ENCODE measurements at regions not wholly inside any gene's neighbourhood (a gene's known extent, or its start where the extent isn't known, plus 50 kb on each side); places are given as distances from the start of the nearest gene placed in this dataset.
"Not testable (repeated sequence)": the region's sequence is repeated elsewhere in the genome, so short reads cannot be mapped to it uniquely, and the experiment has no call there.

DNA sequence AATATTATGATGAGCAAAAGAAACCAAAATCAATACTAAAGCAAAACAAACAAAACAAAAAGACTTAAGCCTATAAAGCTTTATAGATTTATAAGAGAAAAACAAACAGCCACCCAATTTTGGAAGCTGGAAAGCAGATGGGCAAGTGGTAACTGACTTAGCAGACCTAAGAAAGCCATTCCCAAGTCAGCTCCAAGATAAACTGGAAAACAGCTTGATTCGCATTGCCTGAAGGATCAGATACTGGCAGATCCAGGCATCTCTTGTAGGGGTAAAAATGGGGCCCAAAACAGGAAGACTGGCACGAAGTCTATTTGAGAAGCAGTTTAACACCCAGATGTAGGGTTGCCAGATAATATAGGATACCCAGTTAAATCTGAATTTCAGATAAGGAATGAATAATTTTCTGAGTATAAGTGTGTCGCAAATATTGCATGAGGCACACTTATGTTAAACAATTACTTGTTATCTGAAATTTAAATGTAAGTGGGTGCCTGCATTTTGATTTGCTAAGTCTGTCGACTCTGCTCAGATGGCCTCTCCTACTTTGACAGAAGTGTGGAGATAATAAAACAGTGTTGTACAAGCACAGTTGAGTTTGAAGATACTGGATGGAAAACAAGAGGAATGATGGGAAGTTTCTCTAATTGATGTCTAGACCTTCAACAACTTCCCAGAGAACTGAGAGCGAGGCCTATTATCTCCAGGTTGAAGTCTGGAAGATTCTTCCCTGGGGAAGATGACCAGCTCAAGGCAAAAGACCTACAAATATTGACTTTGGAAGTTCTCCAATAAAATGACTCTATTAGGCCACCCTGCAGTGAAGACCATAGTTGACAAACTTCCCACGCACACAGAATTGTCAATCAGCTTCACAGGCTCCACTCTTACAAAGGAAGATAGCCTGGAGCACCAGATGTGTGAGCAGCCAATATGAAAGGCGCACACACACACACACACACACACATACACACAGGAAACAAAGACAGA, 113.4 kb downstream of the FAM50B start:
- no peak for DNase-seq

DNA sequence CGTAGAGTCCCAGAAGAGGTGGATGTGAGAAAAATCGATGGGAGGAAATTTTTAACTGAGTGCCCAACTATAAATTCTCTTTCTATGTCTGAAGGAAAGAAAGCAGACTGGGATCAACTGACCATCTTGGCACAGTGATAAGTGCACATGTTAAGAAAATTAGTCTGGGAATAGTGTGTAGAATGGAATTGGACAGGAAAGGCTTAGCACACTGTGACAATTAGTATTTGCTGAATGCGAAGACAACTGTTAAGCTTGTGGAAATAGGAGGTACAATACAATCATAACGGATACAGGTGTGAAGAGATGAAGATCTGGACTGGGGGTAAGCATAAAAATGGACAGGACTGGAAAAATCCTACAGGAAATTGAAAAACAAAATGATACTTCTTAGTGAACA, 114.3 kb downstream of the FAM50B start:
- no peak for DNase-seq

DNA sequence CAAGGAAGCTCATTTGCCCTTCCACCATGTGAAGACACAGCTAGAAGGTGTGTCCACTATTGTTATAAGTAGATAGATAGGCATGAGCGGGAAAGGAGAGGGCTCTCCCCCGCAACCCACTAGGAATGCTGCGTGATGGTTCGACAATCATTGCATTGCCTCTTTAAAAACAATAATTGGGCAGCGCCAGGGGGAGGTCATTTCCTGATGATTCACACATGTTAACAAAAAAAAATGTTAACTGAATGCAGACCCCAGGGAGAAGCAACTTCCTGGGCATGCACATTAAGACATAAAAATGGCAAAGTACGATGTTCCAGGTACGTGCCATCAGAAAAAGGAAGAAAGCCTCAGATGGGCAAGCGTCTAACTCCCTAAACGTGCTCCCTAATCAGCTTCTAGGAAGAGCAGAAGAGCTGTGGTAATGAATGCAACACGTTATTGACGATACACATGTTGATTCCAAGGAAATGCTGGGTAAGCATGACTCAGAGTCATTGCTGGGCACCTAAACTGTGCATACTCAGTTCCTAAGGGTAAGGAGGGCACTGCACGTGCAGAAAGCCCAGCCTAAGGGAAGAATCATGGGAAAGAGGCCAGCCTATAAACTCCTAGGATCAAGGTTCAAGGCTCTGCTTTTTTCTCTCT, 113.7 kb downstream of the FAM217A start:
- no peak for DNase-seq

DNA sequence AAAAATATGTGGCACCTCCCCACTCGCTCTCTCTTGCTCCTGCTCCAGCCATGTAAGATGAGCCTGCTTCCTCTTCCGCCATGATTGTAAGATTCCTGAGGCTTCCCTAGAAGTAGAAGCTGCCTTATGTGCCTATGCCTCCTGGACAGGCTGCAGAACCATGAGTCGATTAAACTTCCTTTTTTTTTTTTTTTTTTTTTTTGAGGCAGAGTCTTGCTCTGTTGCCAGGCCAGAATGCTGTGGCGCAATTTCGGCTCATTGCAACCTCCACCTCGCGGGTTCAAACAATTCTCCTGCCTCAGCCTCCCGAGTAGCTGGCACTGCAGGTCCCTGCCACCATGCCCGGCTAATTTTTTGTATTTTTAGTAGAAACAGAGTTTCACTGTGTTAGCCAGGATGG, 112.5 kb downstream of the FAM217A start:
- DNase-seq: no peak

DNA sequence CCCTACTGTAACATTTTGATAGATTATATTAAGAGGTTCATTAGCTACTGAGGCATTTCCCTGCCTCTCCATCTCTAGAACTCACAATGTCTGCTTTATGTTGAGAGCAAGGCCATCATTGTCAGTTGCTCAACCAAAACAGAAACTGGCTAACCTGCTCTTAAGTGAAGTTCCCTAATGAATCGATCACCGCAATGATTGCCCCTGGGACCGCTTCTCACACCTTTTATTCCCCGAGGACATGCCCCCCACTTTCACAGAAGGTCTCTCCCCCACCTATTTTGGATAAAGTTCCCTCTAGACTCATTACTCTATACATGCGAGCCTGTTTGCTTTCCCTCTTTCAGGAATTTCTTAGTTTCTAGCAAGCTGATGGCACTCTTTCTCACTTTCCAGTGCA, 108.8 kb downstream of the FAM217A start:
- DNase-seq: no peak

DNA sequence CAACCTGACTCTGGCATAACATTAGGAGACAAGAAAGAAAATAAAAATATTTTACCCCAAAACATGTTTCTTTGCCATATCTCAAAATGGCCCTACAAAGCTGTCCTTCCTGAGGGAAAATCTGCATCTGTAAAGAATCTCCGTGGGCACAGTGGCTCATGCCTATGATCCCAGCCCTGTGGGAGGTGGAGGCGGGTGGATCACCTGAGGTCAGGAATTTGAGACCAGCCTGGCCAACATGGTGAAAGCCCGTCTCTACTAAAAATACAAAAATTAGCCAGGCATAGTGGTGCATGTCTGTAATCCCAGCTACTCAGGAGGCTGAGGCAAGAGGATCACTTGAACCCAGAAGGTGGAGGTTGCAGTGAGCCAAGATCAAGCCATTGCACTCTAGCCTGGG, 105.8 kb downstream of the FAM217A start:
- not testable (repeated sequence) for DNase-seq

DNA sequence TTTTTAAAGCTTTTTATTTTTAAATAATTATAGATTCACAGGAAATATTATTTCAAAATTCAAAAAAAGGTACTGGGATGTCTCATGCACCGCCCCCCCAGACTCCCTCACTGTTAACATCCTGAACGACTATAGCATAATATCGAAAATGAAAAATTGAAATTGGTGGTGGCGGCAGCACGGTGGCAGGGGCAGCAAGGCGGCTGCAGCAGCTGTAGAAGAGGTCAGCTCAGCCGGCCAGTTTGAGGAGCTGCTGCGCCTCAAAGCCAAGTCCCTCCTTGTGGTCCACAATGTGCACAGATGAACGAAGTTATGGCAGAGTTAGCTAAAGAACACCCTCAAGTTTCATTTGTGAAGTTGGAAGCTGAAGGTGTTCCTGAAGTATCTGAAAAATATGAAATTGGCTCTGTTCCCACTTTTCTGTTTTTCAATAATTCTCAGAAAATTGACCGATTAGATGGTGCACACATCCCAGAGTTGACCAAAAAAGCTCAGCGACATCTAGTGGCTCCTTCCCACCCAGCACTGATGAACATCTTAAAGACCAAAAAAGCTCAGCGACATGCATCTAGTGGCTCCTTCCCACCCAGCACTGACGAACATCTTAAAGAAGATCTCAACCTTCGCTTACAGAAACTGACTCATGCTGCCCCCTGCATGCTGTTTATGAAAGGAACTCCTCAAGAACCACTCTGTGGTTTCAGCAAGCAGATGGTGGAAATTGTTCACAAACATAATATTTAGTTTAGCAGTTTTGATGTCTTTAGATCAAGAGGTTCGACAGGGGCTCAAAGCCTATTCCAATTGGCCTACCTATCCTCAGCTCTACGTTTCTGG, 100.8 kb downstream of the FAM217A start:
- DNase-seq: peak; percentile 58

DNA sequence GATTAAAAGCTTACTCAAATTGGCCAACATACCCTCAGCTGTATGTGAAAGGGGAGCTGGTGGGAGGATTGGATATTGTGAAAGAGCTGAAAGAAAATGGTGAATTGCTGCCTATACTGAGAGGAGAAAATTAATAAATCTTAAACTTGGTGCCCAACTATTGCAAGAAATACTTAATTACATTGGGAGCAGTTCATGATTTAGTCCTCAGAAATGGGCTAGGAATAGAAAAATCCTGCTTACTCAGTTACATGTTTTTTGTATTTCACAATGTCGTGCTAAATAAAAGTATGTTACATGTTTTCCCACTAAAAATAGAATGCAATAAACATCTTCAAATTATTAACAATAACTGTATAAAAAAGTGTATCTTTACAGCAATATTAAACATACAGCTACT, 100.0 kb downstream of the FAM217A start:
- DNase-seq: not testable (repeated sequence)

DNA sequence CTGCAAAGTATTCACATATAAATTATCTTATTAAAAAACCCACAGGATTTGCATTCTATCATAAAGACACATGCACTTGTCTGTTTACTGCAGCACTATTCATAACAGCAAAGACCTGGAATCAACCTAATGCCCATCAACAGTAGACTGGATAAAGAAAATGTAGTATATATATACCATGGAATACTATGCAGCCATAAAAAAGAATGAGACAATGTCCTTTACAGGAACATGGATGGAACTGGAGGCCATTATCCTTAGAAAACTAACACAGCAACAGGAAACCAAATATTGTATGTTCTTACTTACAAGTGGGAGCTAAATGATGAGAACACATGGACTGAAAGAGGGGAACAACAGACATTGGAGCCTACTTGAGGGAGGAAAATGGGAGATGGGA, 97.0 kb downstream of the FAM217A start:
- DNase-seq: no peak

DNA sequence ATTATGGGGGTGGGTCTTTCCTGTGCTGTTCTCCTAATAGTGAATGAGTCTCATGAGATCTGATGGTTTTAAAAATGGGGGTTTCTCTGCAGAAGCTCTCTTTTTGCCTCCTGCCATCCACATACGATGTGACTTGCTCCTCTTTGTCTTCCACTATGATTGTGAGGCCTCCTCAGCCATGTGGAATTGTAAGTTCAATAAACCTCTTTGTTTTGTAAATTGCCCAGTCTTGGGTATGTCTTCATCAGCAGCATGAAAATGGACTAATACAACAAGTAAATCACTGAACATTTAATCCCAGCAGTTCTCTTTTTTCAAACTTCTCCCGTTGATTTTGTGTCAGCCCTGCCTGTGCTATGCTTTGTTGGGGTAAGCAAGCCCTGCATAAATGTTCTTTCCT, 95.2 kb downstream of the FAM217A start:
- DNase-seq: no peak

DNA sequence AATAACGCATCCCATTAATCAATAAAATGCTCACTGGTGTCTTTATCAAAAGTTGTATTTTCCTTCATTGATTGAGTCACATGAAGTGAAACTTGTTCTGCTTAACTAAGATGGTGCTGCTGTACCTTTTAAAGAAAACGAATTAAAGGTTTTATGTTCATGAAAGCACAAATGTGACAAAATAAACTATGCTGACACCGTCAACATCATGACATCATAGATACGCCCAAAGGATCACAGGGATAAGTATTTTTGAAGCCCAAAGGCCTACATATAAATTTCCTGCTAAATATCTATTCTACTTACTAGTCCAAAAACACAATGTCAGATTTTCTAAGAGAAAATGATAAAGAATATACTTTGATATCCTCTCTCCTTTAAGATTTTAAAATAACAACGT, 94.4 kb downstream of the FAM217A start:
- no peak for DNase-seq

DNA sequence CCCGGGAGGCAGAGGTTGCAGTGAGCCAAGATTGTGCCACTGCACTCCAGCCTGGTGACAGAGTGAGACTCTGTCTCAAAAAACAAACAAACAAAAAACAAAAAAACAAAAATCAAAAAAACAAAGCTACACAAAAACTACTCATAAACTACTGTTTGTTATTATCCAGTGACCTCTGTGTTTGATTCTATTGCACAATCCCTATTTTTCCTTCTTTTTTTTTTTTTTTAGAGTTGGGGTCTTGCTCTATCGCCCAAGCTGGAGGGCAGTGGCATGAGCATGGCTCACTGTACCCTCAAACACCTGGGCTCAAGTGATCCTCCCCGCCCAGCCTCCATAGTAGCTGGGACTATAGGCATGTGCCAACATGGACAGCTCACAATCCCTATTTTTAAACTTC, 92.7 kb downstream of the FAM217A start:
- no peak for DNase-seq

DNA sequence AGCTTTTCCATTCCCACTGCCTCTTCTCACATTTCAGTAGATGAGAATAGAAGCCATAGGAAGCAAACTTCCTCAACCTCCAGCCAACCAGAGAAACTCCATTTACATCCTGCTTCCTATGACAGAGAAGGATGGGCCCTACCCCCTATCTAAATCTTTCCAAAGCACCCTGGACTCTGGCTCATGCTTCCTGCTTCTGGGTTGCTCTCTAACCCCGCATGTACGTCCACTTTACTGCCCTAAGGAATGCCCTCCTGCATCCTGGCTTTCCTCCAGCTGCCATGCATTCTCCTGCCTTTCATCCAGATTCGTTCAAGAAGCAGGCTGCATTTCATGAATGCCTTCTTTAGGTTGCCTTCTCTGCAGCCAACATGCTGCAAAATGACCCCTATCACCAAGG, 91.9 kb downstream of the FAM217A start:
- no peak for DNase-seq

DNA sequence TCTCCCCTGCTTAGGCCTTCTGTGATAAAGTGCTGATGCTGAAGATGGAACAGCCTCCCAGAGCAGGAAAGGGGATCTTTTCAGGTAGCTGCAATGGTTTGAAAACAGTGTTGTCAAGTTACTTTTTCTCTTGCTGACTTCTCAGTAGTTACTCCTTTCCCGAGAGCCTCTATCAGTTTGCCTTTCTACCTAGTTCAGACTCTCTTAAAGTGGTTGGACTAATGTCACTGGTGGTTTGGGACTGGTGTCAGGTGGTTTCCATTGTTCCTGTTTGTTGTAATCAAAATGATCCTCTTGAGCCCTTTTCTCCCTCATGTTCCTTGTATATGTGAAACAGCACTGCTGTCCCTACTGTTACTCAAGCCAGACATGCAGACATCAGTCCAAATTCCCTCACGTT, 91.4 kb downstream of the FAM217A start:
- DNase-seq: no peak

DNA sequence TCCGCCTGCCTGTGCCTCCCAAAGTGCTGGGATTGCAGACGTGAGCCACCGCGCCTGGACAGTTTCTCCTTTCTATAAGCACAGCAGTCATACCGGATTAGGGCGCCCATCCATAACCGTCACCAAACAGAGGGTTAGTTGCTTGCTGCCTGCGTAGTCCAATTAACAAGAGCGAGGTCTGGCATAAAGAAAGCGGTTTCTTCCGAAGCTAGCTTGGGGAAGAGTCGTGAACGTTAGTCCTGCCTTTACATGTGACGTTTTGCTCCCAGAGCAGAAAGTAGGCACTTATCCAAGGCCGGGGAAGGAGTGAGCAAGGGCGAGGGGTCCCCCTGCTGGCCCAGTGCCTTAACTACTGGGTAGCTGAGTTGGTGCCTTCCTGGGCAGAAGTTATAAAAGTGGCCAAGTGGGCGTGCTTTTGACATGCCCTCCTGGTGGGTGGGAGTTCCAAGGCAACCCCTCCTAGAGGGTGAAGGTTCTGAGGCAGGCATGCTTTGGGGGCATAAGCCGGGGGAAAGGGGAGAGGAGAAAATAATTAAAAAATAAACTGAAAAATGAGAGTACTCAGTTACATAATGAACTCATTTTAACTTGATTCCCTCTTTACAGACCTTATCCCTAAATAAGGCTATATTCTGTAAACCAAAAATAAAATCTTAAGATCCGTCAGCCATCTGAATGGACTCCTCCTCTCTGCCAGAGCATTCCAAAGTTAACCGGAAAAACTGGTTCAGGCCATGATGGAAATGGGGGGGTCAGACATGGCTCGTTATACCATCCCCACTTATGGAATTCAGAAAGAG, 88.0 kb downstream of the FAM217A start:
- peak; percentile 85 for DNase-seq

DNA sequence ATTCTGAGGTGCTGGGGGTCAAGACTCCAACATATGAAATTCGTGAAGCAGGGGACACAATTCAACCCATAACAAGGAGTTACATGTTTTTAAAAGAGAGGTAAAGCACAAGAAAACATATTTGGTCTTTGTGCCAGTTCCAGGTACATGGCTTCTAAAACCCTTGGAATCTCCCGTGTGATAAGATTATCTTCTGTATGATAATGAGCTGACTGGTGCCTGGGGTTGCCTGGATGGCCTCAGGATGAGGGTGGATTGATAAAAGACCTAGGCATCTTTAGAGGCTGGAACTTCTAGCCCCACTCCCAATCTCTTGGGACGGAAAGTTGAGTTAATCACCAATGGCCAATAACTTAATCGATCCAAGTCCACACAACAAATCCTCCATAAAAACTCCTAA, 87.0 kb downstream of the FAM217A start:
- no peak for DNase-seq

DNA sequence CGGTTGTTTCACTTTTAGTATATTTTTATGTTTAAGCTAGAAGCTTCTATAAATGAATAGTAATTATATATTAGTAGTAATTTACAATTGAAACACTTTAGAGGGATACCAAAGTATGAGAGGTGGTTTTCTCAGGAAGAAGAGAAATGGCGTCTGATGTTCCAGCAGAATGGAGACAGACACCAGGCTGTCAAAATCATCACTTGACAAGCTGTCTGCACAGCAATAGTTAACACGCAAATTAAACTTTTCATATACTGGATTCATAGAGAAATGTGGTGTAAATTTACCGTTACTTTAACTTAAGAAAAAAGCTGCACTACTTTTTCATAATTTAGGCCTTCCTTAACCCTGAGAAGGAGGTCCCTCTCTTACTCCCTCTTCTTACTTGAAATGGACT, 82.6 kb downstream of the FAM217A start:
- no peak for DNase-seq

DNA sequence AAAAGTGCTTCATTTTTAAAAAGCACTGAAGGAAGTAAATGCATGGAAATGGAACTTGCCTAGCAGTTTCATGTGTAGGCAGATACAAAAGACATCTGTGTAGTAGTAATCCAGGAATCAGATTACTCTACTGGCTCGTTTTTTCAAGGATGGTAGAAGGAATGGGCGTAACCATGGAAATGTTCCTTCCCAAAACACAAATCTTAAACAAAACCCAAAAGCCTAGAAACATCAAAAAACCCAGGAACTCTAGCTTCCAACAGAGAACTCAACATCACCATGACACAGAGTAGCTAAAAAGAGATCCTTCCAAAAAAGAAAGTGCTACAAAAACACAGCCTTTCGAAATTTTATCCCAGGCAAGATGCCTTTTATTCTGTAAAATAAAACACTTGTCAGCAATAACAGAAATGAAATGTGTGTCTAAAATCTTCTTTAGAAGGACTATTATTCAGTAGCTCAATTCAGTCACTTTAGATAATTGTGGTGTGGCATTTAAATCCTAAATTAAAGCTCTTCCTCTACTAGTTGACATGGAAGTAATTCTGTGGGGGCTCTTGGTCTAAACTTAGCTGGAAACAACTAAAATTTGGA, 81.7 kb downstream of the FAM217A start:
- DNase-seq: no peak

DNA sequence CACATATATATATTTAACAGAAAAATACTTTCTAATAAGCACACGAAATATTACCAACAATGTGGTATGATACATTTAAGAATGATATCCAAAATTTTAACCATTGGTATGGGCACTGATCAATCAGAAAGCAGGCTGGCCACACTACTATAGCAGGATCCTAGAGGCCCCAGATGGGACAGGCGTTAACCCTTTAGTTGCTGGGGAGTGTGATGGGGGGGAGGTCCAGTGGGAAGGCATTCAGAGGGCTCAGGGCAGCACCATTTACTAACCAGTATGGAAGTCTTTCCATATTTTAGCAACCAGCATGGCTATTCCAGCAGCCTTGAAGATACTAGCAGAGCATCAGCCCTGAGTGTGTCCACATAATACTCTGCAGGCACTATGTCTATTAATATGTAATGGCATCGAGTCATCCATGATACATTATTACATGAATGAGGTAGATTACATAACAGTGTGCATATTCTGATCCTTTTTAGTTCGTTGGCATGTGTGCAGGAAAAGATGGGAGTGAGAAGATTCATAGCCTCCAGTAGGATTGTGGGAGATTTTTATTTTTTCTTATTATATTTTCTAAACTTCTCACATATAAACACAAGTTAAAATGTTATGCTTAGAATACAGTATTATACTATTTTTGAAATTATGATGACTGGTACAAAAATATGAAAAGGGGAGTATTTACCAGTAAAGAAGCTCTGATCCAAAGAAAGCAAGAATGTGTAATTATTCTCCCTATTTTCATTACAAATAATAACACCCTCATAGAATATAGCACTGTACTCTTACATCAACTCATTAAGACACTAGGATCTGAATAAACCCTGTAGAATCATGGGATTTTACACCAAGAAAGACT, 78.9 kb downstream of the FAM217A start:
- DNase-seq: no peak

DNA sequence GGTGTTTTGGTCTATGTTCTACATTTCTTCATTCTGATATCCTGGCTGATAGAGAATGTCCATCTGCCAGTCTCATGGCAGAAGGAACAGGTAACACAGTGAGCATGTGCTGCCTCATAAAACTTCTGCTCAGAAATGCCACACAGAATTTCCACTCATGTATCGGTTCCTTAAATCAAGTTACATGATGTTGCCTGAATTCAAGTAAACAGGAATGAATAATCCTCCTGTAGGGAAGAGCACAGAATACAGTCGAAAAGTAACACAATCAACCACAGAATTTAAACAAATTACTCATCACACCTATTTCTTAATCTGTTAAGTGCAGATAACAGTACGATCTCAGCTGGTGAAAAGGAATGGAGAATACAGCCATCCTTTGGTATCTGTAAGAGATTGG, 74.7 kb downstream of the FAM217A start:
- DNase-seq: no peak

Data from suppressor macrophage treated with lipopolysaccharide for 4 hours (primary cell).